H7 (cell line): ENCODE measurements at regions not wholly inside any gene's neighbourhood (a gene's known extent, or its start where the extent isn't known, plus 50 kb on each side); places are given as distances from the start of the nearest gene placed in this dataset.
"Not testable (repeated sequence)": the region's sequence is repeated elsewhere in the genome, so short reads cannot be mapped to it uniquely, and the experiment has no call there.

Experiments
- DNase-seq: peaks from one replicate; pipeline ENCODE4 v3.0.0; 2012
- H3K27me3 ChIP-seq: 2 replicates; pipeline ENCODE4 v1.6.0; 2011; ENCODE audit warnings: mild to moderate bottlenecking, low read length; ENCODE audit not compliant: control insufficient read depth, insufficient read depth
- H3K36me3 ChIP-seq: replicated peaks from 2 replicates; pipeline ENCODE4 v1.5.1; 2011; ENCODE audit warnings: low read length; ENCODE audit not compliant: control insufficient read depth, insufficient read depth
- H3K4me3 ChIP-seq: 2 replicates; pipeline ENCODE4 v1.5.1; 2011; ENCODE audit warnings: low read depth, mild to moderate bottlenecking, control low read depth, low read length, moderate library complexity; ENCODE audit not compliant: insufficient read depth

DNA sequence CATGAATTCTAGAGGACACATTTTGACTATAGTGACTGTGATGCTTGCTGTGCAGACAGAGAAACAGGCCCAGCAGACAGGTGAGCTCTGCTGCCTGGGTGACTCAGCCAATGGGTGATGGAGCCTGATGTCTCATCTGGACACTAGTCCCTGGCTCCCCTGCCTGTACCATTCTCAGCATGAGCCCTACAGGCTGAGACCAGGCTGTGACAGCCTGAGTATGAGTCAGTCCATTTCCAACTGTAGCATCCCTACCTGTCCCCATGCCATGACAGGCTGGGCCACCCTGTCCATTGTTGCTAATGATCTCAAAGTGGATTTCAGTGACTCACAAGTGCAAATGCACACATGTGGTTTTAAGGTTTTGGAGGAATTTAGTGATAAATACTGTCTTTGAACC lies 102.5 kb upstream of the EEF2KMT start:
- DNase-seq: no peak
- Histone ChIP-seq H3K36me3 (no peaks in the 10 kb centered on the region), H3K27me3 (no peaks in the 10 kb centered on the region), H3K4me3 (no peak overlapping the region)

- Histone ChIP-seq H3K27me3 (no peaks in the 10 kb centered on the region), H3K4me3 (no peak overlapping the region), H3K36me3 (no peaks in the 10 kb centered on the region)
- no peak for DNase-seq
Measured at GRCh38 chr16:5196204-5196603, 98.6 kb upstream of the EEF2KMT start.

- no peaks in the 10 kb centered on the region for H3K27me3 ChIP-seq
- no peak for DNase-seq
- no peaks in the 10 kb centered on the region for H3K36me3 ChIP-seq
- H3K4me3 ChIP-seq: no peak overlapping the region
Measured at GRCh38 chr16:5193861-5194260, 96.3 kb upstream of the EEF2KMT start.

GRCh38 chr16:5188989-5189352 lies 91.4 kb upstream of the EEF2KMT start:
- no peak overlapping the region for H3K4me3 ChIP-seq
- DNase-seq: no peak
- H3K36me3 ChIP-seq: no peaks in the 10 kb centered on the region
- H3K27me3 ChIP-seq: no peaks in the 10 kb centered on the region

GRCh38 chr16:5188318-5188988 lies 90.9 kb upstream of the EEF2KMT start:
- Histone ChIP-seq H3K36me3 (no peaks in the 10 kb centered on the region), H3K4me3 (no peak overlapping the region)

DNA sequence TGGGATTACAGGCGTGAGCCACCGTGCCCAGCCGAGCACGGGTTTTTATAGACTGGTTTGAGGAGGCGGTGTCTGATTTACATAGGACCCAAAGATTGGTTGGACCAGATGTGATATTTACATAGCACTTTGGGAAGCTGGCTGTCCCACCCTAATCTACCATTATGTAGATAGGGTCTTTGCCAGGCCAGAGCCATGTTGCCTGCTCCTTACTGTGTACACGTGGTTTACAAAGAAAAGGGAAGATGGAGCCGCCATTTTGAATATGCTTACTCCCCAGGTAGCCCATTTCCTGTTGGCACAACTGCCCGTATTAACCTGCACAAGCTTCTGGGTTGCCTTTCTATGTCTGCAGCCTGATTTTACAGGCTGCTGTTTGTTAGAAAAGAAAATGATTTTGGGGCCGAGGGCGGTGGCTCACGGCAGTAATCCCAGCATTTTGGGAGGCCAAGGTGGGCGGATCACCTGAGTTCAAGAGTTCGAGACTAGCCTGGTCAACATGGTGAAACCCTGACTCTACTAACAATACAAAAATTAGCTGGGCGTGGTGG lies 89.9 kb upstream of the EEF2KMT start:
- Histone ChIP-seq H3K27me3 (no peaks in the 10 kb centered on the region), H3K4me3 (no peak overlapping the region), H3K36me3 (no peaks in the 10 kb centered on the region)
- DNase-seq: no peak

More at GRCh38 chr16:5188318-5188988, 90.9 kb upstream of the EEF2KMT start:
- no peak for DNase-seq
- H3K27me3 ChIP-seq: no peaks in the 10 kb centered on the region

DNA sequence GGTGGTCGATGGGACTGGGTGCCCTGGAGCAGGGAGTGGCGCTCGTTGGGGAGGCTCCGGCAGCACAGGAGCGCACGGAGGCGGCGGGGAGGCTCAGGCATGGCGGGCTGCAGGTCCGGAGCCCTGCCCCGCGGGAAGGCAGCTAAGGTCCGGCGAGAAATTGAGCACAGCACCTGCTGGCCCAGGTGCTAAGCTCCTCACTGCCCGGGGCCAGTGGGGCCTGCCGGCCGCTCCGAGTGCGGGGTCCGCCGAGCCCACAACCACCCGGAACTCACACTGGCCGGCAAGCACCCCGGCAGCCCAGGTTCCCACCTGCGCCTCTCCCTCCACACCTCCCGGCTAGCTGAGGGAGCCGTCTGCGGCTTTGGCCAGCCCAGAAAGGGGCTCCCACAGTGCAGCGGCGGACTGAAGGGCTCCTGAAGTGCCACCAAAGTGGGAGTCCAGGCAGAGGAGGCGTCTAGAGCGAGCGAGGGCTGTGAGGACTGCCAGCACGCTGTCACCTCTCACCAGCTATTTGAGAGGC lies 88.8 kb upstream of the EEF2KMT start:
- no peak for DNase-seq
- no peaks in the 10 kb centered on the region for H3K36me3 ChIP-seq
- H3K4me3 ChIP-seq: no peak overlapping the region
- H3K27me3 ChIP-seq: no peaks in the 10 kb centered on the region

- no peaks in the 10 kb centered on the region for H3K27me3 ChIP-seq
- peak; percentile 61 for DNase-seq
- no peak overlapping the region for H3K4me3 ChIP-seq
- H3K36me3 ChIP-seq: no peaks in the 10 kb centered on the region
Measured at GRCh38 chr16:5176505-5176904, 78.9 kb upstream of the EEF2KMT start.

- no peak for DNase-seq
- Histone ChIP-seq H3K4me3 (no peak overlapping the region), H3K36me3 (no peaks in the 10 kb centered on the region), H3K27me3 (no peaks in the 10 kb centered on the region)
Measured at GRCh38 chr16:5175266-5175665, 77.7 kb upstream of the EEF2KMT start.

DNA sequence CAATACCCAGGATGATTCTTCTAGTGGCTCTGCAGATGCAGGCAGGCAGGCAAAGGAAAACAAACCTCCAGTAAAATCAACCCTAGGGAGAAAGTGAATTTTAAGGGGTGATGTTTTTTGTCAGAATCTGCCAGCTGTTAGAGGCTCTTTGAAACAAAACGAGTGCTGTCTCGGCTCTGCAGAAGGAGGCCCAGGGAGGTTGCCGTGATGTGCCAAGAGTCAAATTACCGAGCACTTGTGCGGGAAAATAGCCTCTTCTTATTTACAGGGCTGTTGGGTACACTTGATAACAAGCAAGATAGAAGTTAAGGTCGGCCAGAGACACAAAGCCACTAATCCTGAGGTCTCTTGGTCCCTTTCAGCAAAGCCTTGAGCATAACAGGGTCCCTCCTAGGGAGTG lies 68.9 kb upstream of the EEF2KMT start:
- DNase-seq: no peak
- H3K4me3 ChIP-seq: no peak overlapping the region

GRCh38 chr16:5165429-5165828 lies 67.8 kb upstream of the EEF2KMT start:
- H3K36me3 ChIP-seq, DNase-seq, H3K27me3 ChIP-seq, H3K4me3 ChIP-seq: not testable (repeated sequence)

More for the DNA sequence above, 68.9 kb upstream of the EEF2KMT start:
- Histone ChIP-seq H3K27me3 (no peaks in the 10 kb centered on the region), H3K36me3 (no peaks in the 10 kb centered on the region)

- not testable (repeated sequence) for DNase-seq, H3K4me3 ChIP-seq, H3K27me3 ChIP-seq, H3K36me3 ChIP-seq
Measured at GRCh38 chr16:5162801-5163200, 65.2 kb upstream of the EEF2KMT start.

GRCh38 chr16:5161888-5162287 lies 64.3 kb upstream of the EEF2KMT start:
- not testable (repeated sequence) for H3K27me3 ChIP-seq, DNase-seq, H3K36me3 ChIP-seq, H3K4me3 ChIP-seq

DNA sequence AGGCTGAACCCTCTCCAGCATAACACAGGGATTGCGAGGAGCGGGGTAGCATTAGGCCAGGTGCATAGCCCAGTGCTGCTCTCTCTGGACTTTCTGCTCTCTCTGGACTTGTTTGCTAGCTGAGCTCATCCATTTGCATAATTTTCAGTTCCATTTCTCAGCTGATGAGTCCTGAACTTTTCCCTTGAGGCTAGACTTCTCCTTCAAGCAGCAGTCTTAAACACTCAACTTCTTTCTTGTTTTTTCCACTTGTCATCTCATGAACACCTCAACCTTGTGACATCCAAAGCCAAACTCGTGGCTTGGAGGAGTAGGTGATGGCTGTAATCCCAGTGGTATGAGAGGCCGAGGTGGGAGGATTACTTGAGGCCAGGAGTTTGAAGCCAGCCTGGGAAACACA lies 62.4 kb upstream of the EEF2KMT start:
- not testable (repeated sequence) for H3K4me3 ChIP-seq, H3K27me3 ChIP-seq, H3K36me3 ChIP-seq, DNase-seq

GRCh38 chr16:5159537-5159936 lies 61.9 kb upstream of the EEF2KMT start:
- not testable (repeated sequence) for DNase-seq, H3K36me3 ChIP-seq

More at GRCh38 chr16:5159537-5159936, 61.9 kb upstream of the EEF2KMT start:
- H3K4me3 ChIP-seq, H3K27me3 ChIP-seq: not testable (repeated sequence)
